Stimulated activated CD4-positive, alpha-beta T cell treated with anti-CD3 and anti-CD28 coated beads, Interleukin-12 subunit alpha, Interleukin-12 subunit beta, amount 100 ng/mL, for 4 hours (primary cell): ENCODE measurements at regions not wholly inside any gene's neighbourhood (a gene's known extent, or its start where the extent isn't known, plus 50 kb on each side); places are given as distances from the start of the nearest gene placed in this dataset.
"Not testable (repeated sequence)": the region's sequence is repeated elsewhere in the genome, so short reads cannot be mapped to it uniquely, and the experiment has no call there.

ENCODE experiments used
- DNase-seq: peaks from one replicate; pipeline ENCODE4 v3.0.0-alpha.2; 2020

GRCh38 chr2:84286878-84287277, 172.2 kb downstream of the SUCLG1 start:
- DNase-seq, result no peak

- DNase-seq, result no peak
These were observed 173.9 kb downstream of the SUCLG1 start for GRCh38 chr2:84285056-84285747.

GRCh38 chr2:84283506-84283905, 175.6 kb downstream of the SUCLG1 start:
- no peak for DNase-seq

- DNase-seq, result no peak
These were observed 177.6 kb downstream of the SUCLG1 start for GRCh38 chr2:84281510-84281909.

- DNase-seq, result no peak
These were observed 178.2 kb downstream of the SUCLG1 start for GRCh38 chr2:84280873-84281272.

- DNase-seq, result no peak
These were observed 180.7 kb downstream of the SUCLG1 start for GRCh38 chr2:84278386-84278785.

- no peak for DNase-seq
These were observed 182.4 kb downstream of the SUCLG1 start for GRCh38 chr2:84276590-84277255.

GRCh38 chr2:84273406-84273805, 185.7 kb downstream of the SUCLG1 start:
- no peak for DNase-seq

GRCh38 chr2:84271977-84272376, 187.1 kb downstream of the SUCLG1 start:
- no peak for DNase-seq

- DNase-seq, result no peak
These were observed 201.2 kb downstream of the SUCLG1 start for GRCh38 chr2:84257831-84258230.

- no peak for DNase-seq
These were observed 207.3 kb downstream of the SUCLG1 start for GRCh38 chr2:84251651-84252302.

GRCh38 chr2:84249140-84249539, 209.9 kb downstream of the SUCLG1 start:
- DNase-seq, result no peak

GRCh38 chr2:84247532-84247931, 211.5 kb downstream of the SUCLG1 start:
- no peak for DNase-seq

GRCh38 chr2:84243788-84244733, 215.0 kb downstream of the SUCLG1 start:
- DNase-seq, result no peak

- DNase-seq, result no peak
These were observed 220.2 kb downstream of the SUCLG1 start for GRCh38 chr2:84238907-84239306.

GRCh38 chr2:84236288-84236687, 222.8 kb downstream of the SUCLG1 start:
- no peak for DNase-seq

GRCh38 chr2:84234103-84234502, 225.0 kb downstream of the SUCLG1 start:
- DNase-seq, result no peak

- no peak for DNase-seq
These were observed 227.6 kb downstream of the SUCLG1 start for GRCh38 chr2:84231478-84231877.

GRCh38 chr2:84224121-84224520, 235.0 kb downstream of the SUCLG1 start:
- DNase-seq, result no peak

GRCh38 chr2:84223191-84223590, 235.9 kb downstream of the SUCLG1 start:
- DNase-seq, result no peak

- not testable (repeated sequence) for DNase-seq
These were observed 238.0 kb downstream of the SUCLG1 start for GRCh38 chr2:84221102-84221501.

GRCh38 chr2:84217456-84217855, 241.6 kb downstream of the SUCLG1 start:
- no peak for DNase-seq

- no peak for DNase-seq
These were observed 244.6 kb downstream of the SUCLG1 start for GRCh38 chr2:84214455-84214854.
